ENCODE measurements at regions not wholly inside any gene's neighbourhood (a gene's known extent, or its start where the extent isn't known, plus 50 kb on each side); places are given as distances from the start of the nearest gene placed in this dataset.

DNA sequence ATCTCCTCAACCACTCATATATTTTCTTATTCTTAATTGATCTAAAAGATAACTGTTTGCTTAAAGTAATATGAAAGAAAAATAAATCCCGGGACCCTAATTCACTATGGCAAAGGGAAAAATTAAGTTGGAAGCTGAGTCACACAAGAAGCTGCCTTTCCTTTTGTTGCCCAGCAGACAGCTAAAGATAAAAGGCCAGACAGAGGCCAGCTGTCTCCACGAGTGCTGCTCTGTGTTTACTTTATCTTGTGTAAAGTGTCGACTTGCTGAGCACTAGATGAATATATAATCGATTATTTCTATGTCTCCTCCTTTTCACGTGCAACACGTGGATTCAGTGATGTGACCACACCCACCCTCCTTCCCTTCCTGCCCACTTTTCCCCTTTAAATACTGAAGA, 52.8 kb upstream of the NSMCE3 start:
- TF ChIP-seq, protein P1, sequence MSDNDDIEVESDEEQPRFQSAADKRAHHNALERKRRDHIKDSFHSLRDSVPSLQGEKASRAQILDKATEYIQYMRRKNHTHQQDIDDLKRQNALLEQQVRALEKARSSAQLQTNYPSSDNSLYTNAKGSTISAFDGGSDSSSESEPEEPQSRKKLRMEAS (IDR thresholded peaks at IDR 0.05): no peak
- TF ChIP-seq CTCF (IDR thresholded peaks at IDR 0.05; ENCODE audit: control extremely low read depth in 1 of 3, insufficient read depth in 1 of 3, low read depth in 1 of 3, low read length in 3 of 3) (no peak), SP1 (IDR thresholded peaks at IDR 0.05; ENCODE audit: low read depth, low read length) (no peak), MAFK (IDR thresholded peaks at IDR 0.05; ENCODE audit: low read depth, low read length) (no peak), TCF12 (IDR thresholded peaks at IDR 0.05; ENCODE audit: low read depth, low read length) (no peak), POLR2AphosphoS5 (IDR thresholded peaks at IDR 0.05; ENCODE audit: low read depth, low read length) (no peak), EZH2 (IDR thresholded peaks at IDR 0.05; ENCODE audit: low read depth, low read length, severe bottlenecking) (no peak)

All from H1 (cell line).